ENCODE measurements at regions not wholly inside any gene's neighbourhood (a gene's known extent, or its start where the extent isn't known, plus 50 kb on each side); places are given as distances from the start of the nearest gene placed in this dataset.

DNA sequence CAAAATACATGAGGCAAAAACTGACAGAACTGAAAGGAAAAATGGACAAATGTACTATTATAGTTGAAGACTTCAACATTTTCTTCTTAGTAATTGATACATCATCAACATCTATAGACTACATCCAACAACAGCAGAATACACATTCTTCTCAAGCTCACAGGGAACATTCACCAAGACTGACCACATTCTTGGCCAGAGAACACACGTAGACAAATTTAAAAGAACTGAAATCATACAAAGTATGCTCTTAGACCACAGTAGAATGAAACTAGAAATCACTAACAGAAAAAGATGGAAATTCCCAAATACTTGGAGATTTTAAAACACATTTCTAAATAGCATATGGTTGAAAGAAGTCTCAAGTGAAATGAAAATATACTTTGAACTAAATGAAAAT lies 55.1 kb upstream of the NSMCE3 start:
- Histone ChIP-seq H3K4me1 (no peaks in the 10 kb centered on the region), H3K9me3 (peaks cover 0 to 6% (median 3%) of the 10 kb centered on the region in 4 donors), H3K27me3 (no peaks in the 10 kb centered on the region), H3K36me3 (no peaks in the 10 kb centered on the region), H3K27ac (no peak overlapping the region), H3K4me3 (no peak overlapping the region)
- no peak for DNase-seq
- intact Hi-C loops (cut with DNase I), result no loop called here
- TF ChIP-seq POLR2AphosphoS5 (IDR thresholded peaks at IDR 0.05) (no peak), EP300 (IDR thresholded peaks at IDR 0.05) (no peak), POLR2A (IDR thresholded peaks at IDR 0.05) (no peak), CTCF (IDR thresholded peaks at IDR 0.05) (no peak)
- WGBS, 2 donors, result 0 to 64% methylated on average over 1 of the region's 1 CpG

- intact Hi-C loops (cut with DNase I), result no loop called here
- peaks cover 0 to 6% (median 3%) of the 10 kb centered on the region in 4 donors for H3K9me3 ChIP-seq
- H3K27ac ChIP-seq, result no peak overlapping the region
- no peak overlapping the region for H3K4me3 ChIP-seq
- DNase-seq, result no peak
- TF ChIP-seq CTCF (IDR thresholded peaks at IDR 0.05), result no peak
- TF ChIP-seq POLR2A (IDR thresholded peaks at IDR 0.05), result no peak
- no peak for TF ChIP-seq POLR2AphosphoS5 (IDR thresholded peaks at IDR 0.05)
- TF ChIP-seq EP300 (IDR thresholded peaks at IDR 0.05), result no peak
- no peaks in the 10 kb centered on the region for H3K27me3 ChIP-seq
- WGBS, 2 donors, result 74 to 78% methylated on average over 1 of the region's 1 CpG
- no peaks in the 10 kb centered on the region for H3K36me3 ChIP-seq
- H3K4me1 ChIP-seq, result no peaks in the 10 kb centered on the region
Observed at GRCh38 chr15:29323557-29323956, 53.9 kb upstream of the NSMCE3 start.

DNA sequence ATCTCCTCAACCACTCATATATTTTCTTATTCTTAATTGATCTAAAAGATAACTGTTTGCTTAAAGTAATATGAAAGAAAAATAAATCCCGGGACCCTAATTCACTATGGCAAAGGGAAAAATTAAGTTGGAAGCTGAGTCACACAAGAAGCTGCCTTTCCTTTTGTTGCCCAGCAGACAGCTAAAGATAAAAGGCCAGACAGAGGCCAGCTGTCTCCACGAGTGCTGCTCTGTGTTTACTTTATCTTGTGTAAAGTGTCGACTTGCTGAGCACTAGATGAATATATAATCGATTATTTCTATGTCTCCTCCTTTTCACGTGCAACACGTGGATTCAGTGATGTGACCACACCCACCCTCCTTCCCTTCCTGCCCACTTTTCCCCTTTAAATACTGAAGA lies 52.8 kb upstream of the NSMCE3 start:
- H3K9me3 ChIP-seq, result peaks cover 0 to 6% (median 3%) of the 10 kb centered on the region in 4 donors
- DNase-seq, result no peak
- intact Hi-C loops (cut with DNase I), result no loop called here
- H3K27me3 ChIP-seq, result no peaks in the 10 kb centered on the region
- H3K4me3 ChIP-seq, result no peak overlapping the region
- TF ChIP-seq POLR2AphosphoS5 (IDR thresholded peaks at IDR 0.05) (no peak), CTCF (IDR thresholded peaks at IDR 0.05) (no peak)
- H3K27ac ChIP-seq, result no peak overlapping the region
- WGBS, 2 donors, result 29 to 40% methylated on average over 6 of the region's 6 CpGs
- no peaks in the 10 kb centered on the region for H3K36me3 ChIP-seq
- H3K4me1 ChIP-seq, result no peaks in the 10 kb centered on the region

DNA sequence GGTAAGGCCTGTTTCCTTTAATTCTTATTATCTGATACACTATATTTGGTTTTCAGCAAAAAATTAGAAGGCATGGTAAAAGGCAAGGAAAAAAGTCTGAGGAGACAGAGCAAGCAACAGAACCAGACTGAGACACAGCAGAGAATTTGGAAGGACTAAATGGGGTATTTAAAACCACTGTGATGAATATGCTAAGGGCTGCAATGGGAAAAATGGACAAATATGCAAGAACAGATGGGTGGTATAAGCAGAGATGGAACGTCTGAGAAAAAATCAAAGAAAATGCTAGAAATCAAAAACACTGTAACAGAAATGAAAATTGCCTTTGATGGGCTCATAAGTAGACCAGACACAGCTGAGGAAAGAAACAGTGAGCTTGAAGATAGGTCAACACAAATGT lies 50.8 kb upstream of the NSMCE3 start:
- DNase-seq, result no peak
- Histone ChIP-seq H3K27me3 (no peaks in the 10 kb centered on the region), H3K4me3 (no peak overlapping the region), H3K27ac (no peak overlapping the region), H3K9me3 (no peaks in the 10 kb centered on the region), H3K4me1 (no peaks in the 10 kb centered on the region), H3K36me3 (no peaks in the 10 kb centered on the region)
- TF ChIP-seq POLR2A (IDR thresholded peaks at IDR 0.05) (no peak), CTCF (IDR thresholded peaks at IDR 0.05) (no peak), EP300 (IDR thresholded peaks at IDR 0.05) (no peak), POLR2AphosphoS5 (IDR thresholded peaks at IDR 0.05) (no peak)
- intact Hi-C loops (cut with DNase I), result no loop called here
- WGBS, 2 donors, result 76 to 79% methylated on average over 1 of the region's 1 CpG

- Histone ChIP-seq H3K4me1 (no peaks in the 10 kb centered on the region), H3K9me3 (no peaks in the 10 kb centered on the region), H3K27me3 (no peaks in the 10 kb centered on the region), H3K36me3 (no peaks in the 10 kb centered on the region), H3K27ac (no peak overlapping the region), H3K4me3 (no peak overlapping the region)
- no peak for DNase-seq
- intact Hi-C loops (cut with DNase I), result no loop called here
- TF ChIP-seq POLR2AphosphoS5 (IDR thresholded peaks at IDR 0.05), result no peak
- TF ChIP-seq POLR2A (IDR thresholded peaks at IDR 0.05), result no peak
- no peak for TF ChIP-seq CTCF (IDR thresholded peaks at IDR 0.05)
- TF ChIP-seq EP300 (IDR thresholded peaks at IDR 0.05), result no peak
- 66 to 73% methylated on average over 3 of the region's 3 CpGs for WGBS, 2 donors
Observed at GRCh38 chr15:29319823-29320222, 50.2 kb upstream of the NSMCE3 start.

All from sigmoid colon (tissue), 6 donors.